ENCODE measurements at regions not wholly inside any gene's neighbourhood (a gene's known extent, or its start where the extent isn't known, plus 50 kb on each side); places are given as distances from the start of the nearest gene placed in this dataset.

GRCh38 chr12:24617471-24617870 is 331.4 kb downstream of the BCAT1 start:
- dilution Hi-C loops (cut with MboI; ENCODE audit: extremely low pct_ligation_motif_present, low sequenced_read_pairs): no loop called here
- H3K27me3 ChIP-seq (ENCODE audit: control insufficient read depth, extremely low read depth, insufficient read depth, low read length): no peaks in the 10 kb centered on the region
- no peaks in the 10 kb centered on the region for H3K4me1 ChIP-seq (ENCODE audit: control insufficient read depth, extremely low read depth, insufficient read depth, low read length)
- H4K20me1 ChIP-seq (ENCODE audit: control insufficient read depth, extremely low read depth, insufficient read depth, low read length): no peaks in the 10 kb centered on the region
- H3K4me2 ChIP-seq (ENCODE audit: control insufficient read depth, extremely low read depth, insufficient read depth, low read depth, low read length): no peak overlapping the region
- H3K27ac ChIP-seq (ENCODE audit: control insufficient read depth, insufficient read depth, low read length): no peak overlapping the region
- H3K79me2 ChIP-seq (ENCODE audit: control insufficient read depth, insufficient read depth, low read length): no peaks in the 10 kb centered on the region
- no peak overlapping the region for H3K4me3 ChIP-seq (ENCODE audit: control insufficient read depth in 2 of 3, extremely low read depth in 1 of 3, insufficient read depth in 2 of 3, low read depth in 1 of 3, low read length in 3 of 3)
- no peak overlapping the region for H3K9ac ChIP-seq (ENCODE audit: control insufficient read depth, extremely low read depth, insufficient read depth, low read length)
- FAIRE-seq (no peak), DNase-seq (ENCODE audit: low read depth, low spot score) (no peak)
- H3K9me1 ChIP-seq (ENCODE audit: control insufficient read depth, extremely low read depth, insufficient read depth, low read length): no peaks in the 10 kb centered on the region
- H2AFZ ChIP-seq (ENCODE audit: control insufficient read depth, low read length): no peak overlapping the region
- H3K9me3 ChIP-seq (ENCODE audit: control insufficient read depth, low read depth, low read length): no peaks in the 10 kb centered on the region
- no peak for TF ChIP-seq CTCF (optimal IDR thresholded peaks at IDR 0.05 in 1 of 3, IDR thresholded peaks at IDR 0.05 in 1 of 3, conservative IDR thresholded peaks at IDR 0.05 in 1 of 3; ENCODE audit: extremely low read depth in 1 of 3, insufficient read depth in 2 of 3, low read length in 3 of 3)
- no peak for TF ChIP-seq EZH2 (IDR thresholded peaks at IDR 0.05; ENCODE audit: low read length)
- H3K36me3 ChIP-seq (ENCODE audit: control insufficient read depth in 2 of 2, extremely low read depth in 1 of 2, insufficient read depth in 2 of 2, low read length in 2 of 2): no peaks in the 10 kb centered on the region

- no peak for DNase-seq (ENCODE audit: low read depth, low spot score)
- Histone ChIP-seq H3K27ac (ENCODE audit: control insufficient read depth, insufficient read depth, low read length) (no peak overlapping the region), H3K9me3 (ENCODE audit: control insufficient read depth, low read depth, low read length) (no peaks in the 10 kb centered on the region), H3K79me2 (ENCODE audit: control insufficient read depth, insufficient read depth, low read length) (no peaks in the 10 kb centered on the region), H3K4me2 (ENCODE audit: control insufficient read depth, extremely low read depth, insufficient read depth, low read depth, low read length) (no peak overlapping the region), H3K27me3 (ENCODE audit: control insufficient read depth, extremely low read depth, insufficient read depth, low read length) (no peaks in the 10 kb centered on the region), H3K4me1 (ENCODE audit: control insufficient read depth, extremely low read depth, insufficient read depth, low read length) (no peaks in the 10 kb centered on the region), H3K9me1 (ENCODE audit: control insufficient read depth, extremely low read depth, insufficient read depth, low read length) (no peaks in the 10 kb centered on the region), H3K9ac (ENCODE audit: control insufficient read depth, extremely low read depth, insufficient read depth, low read length) (no peak overlapping the region), H3K4me3 (ENCODE audit: control insufficient read depth in 2 of 3, extremely low read depth in 1 of 3, insufficient read depth in 2 of 3, low read depth in 1 of 3, low read length in 3 of 3) (no peak overlapping the region), H4K20me1 (ENCODE audit: control insufficient read depth, extremely low read depth, insufficient read depth, low read length) (no peaks in the 10 kb centered on the region), H2AFZ (ENCODE audit: control insufficient read depth, low read length) (no peak overlapping the region), H3K36me3 (ENCODE audit: control insufficient read depth in 2 of 2, extremely low read depth in 1 of 2, insufficient read depth in 2 of 2, low read length in 2 of 2) (no peaks in the 10 kb centered on the region)
- dilution Hi-C loops (cut with MboI; ENCODE audit: extremely low pct_ligation_motif_present, low sequenced_read_pairs): no loop called here
- FAIRE-seq: no peak
- TF ChIP-seq EZH2 (IDR thresholded peaks at IDR 0.05; ENCODE audit: low read length): no peak
- no peak for TF ChIP-seq CTCF (optimal IDR thresholded peaks at IDR 0.05 in 1 of 3, IDR thresholded peaks at IDR 0.05 in 1 of 3, conservative IDR thresholded peaks at IDR 0.05 in 1 of 3; ENCODE audit: extremely low read depth in 1 of 3, insufficient read depth in 2 of 3, low read length in 3 of 3)
Measured at GRCh38 chr12:24615967-24616411, 332.9 kb downstream of the BCAT1 start.

Data from keratinocyte (primary cell).